D721Med (cell line): ENCODE measurements at regions not wholly inside any gene's neighbourhood (a gene's known extent, or its start where the extent isn't known, plus 50 kb on each side); places are given as distances from the start of the nearest gene placed in this dataset.

Experiments
- DNase-seq: peaks from one replicate; pipeline ENCODE4 v3.0.0; 2011; ENCODE audit warnings: low spot score; ENCODE audit not compliant: insufficient read length
- FAIRE-seq: peaks from 2 replicates; lab custom pipeline; 2011; peaks lifted over from hg19 to GRCh38; lab: Jason Lieb, UNC
- TF ChIP-seq, protein P1 (sequence below): IDR thresholded peaks from 2 replicates; pipeline ENCODE4 v1.5.1; 2012; ENCODE audit warnings: mild to moderate bottlenecking, control low read depth; ENCODE audit not compliant: insufficient read depth; ENCODE audit errors: missing control alignments

DNA sequence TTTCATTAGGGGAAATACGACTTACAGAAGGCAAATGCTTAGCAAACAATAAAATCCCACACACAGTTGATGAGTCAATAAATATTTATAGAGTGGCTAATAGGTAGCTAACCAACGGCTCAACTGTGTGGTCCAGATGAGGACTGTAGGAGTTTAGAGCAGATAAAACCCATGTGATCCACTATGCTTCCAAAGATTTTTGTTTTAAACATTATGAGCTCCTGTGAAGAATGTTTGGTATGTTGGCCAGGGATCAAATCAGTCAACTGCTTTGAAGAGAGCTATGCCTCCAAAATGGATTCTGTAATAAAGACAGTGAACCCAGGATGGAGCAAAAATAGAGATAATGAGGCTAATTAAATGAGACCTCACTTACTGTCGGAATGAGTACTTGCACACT is 72.3 kb upstream of the COL11A1 start:
- TF ChIP-seq, protein P1, sequence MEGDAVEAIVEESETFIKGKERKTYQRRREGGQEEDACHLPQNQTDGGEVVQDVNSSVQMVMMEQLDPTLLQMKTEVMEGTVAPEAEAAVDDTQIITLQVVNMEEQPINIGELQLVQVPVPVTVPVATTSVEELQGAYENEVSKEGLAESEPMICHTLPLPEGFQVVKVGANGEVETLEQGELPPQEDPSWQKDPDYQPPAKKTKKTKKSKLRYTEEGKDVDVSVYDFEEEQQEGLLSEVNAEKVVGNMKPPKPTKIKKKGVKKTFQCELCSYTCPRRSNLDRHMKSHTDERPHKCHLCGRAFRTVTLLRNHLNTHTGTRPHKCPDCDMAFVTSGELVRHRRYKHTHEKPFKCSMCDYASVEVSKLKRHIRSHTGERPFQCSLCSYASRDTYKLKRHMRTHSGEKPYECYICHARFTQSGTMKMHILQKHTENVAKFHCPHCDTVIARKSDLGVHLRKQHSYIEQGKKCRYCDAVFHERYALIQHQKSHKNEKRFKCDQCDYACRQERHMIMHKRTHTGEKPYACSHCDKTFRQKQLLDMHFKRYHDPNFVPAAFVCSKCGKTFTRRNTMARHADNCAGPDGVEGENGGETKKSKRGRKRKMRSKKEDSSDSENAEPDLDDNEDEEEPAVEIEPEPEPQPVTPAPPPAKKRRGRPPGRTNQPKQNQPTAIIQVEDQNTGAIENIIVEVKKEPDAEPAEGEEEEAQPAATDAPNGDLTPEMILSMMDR: no peak
- FAIRE-seq (no peak), DNase-seq (no peak)

DNA sequence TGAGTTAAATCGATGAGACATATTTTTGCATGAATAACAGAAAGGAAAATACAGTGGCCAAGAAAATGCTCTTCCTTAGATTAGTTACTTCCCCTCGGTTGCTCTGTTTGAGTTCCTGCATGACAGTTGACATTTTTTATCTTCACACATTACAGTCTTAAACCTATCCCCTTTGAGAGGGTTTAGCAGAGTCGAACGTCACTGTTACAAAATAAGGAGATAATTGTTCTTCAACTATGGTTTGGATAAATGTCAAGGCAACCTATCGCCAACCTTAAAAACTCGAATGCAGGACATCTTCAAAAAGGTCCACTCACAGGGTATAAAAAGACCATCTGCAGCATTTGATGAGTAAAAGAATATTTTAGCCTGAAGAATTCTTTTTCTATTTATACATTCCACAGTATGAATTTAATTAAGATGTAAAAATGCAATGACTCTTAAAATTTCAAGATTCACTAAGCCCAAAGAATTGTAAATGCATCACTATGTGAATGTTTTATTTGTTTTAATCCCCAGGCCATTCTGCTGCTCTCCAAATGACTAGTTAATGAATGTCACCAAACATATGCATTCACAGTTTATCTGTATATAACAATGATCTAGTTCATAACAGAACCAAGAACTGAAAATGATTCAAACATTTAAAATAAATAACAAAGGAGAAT is 68.9 kb upstream of the COL11A1 start:
- DNase-seq (no peak), FAIRE-seq (no peak)
- TF ChIP-seq, protein P1: no peak

DNA sequence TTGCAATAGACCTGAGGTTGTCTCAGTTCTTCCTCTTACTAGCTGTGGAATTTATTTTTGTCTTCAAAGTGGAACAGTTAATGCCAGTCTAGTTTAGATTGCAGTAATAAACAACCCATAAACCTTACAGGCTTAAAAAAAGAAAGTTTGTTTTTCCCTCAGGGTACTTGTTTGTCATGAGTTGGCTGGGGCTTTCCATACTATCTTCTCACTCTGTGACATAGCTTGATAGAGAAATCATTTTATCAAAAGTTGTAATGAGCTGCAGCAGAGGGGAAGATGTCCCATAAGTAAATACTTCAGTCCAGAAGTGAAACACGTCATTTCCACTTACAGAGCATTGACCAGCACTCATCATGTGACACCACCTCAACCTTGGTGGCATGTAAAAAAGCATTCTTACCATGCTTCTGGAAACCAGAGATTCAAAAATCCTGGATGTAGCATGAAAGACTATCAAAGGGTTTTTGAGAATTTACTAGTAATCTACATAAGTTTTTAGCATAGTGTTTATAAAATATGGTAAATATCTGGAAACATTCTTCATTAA is 62.8 kb upstream of the COL11A1 start:
- DNase-seq: no peak
- no peak for FAIRE-seq
- TF ChIP-seq, protein P1: no peak

DNA sequence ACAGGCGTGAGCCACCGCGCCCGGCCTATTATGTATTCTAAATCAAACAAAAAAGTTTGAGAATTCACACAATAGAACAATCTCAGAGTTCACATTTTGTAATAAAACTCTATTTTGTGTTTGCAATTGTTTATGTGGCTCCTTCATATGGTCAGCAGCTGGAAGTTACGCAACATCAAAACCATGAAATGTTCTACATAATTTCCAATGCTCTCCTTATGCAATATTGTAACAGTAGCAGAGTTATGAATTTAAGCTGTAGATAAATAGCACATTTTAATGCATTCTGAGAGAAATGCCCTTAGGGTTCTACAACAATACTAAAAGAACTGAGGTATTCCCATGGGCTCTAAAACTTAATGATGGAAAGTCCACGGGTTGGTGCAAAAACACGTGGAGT is 62.3 kb upstream of the COL11A1 start:
- TF ChIP-seq, protein P1: no peak
- FAIRE-seq (no peak), DNase-seq (no peak)

DNA sequence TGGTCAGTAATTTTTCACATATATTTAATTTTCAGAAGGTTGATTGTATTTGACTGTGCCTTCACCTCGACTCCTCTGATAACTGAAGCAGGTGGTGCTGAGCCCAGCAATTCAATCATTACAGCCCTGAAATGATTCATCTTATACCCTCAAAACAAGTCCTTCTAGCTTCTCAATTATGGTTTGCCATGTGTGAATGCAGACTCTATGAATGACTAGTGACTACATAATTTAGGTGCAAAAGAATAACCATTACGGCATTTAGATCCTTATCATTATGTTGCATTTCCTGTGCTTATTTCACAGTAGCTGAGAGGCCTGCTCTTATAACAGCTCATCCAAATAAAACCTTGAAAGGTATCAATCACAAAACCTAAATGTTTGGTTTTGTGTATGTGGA is 54.0 kb upstream of the COL11A1 start:
- FAIRE-seq (no peak), DNase-seq (no peak)
- TF ChIP-seq, protein P1: no peak

DNA sequence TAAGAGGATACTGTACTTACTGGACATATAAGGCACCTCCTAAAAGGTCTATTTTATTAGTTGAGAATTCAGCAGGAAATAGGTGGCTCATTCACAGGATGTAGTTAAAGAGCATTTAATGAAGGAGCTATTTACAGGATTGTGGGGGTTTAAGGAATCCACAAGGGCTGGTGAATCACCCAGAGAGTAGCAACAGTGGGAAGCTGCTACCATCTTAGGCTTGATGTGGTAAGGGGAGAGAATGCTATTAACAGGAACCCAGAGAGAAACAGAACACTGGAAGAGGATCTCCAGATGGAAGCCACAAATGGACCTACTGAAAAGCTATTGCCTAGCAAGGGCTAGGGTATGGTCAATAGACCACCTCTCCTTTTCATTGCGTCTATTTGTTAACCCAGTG is 52.0 kb upstream of the COL11A1 start:
- FAIRE-seq (no peak), DNase-seq (no peak)

More for the DNA sequence above, 52.0 kb upstream of the COL11A1 start:
- TF ChIP-seq, protein P1: no peak
